HepG2 (cell line): ENCODE measurements at regions not wholly inside any gene's neighbourhood (a gene's known extent, or its start where the extent isn't known, plus 50 kb on each side); places are given as distances from the start of the nearest gene placed in this dataset.

Source experiments
- GFI1 ChIP-seq: sonication (generic); formaldehyde crosslinking; IDR thresholded peaks from 2 replicates; pipeline ENCODE4 v1.5.0; 2020; ENCODE audit warnings: missing genetic modification reagents, mild to moderate bottlenecking, borderline replicate concordance
- GMEB1 ChIP-seq: sonication (generic); formaldehyde crosslinking; IDR thresholded peaks from 2 replicates; pipeline ENCODE4 v1.5.1; 2020; ENCODE audit warnings: missing genetic modification reagents, mild to moderate bottlenecking, borderline replicate concordance
- JDP2 ChIP-seq: sonication (generic); formaldehyde crosslinking; IDR thresholded peaks from 2 replicates; pipeline ENCODE4 v1.8.1; 2022; ENCODE audit warnings: missing genetic modification reagents, borderline replicate concordance
- MZF1 ChIP-seq: sonication (generic); formaldehyde crosslinking; IDR thresholded peaks from 2 replicates; pipeline ENCODE4 v1.8.1; 2023; ENCODE audit warnings: mild to moderate bottlenecking, missing genetic modification reagents, borderline replicate concordance
- NRL ChIP-seq: sonication (generic); formaldehyde crosslinking; IDR thresholded peaks from 2 replicates; pipeline ENCODE4 v1.5.0; 2020; ENCODE audit warnings: missing genetic modification reagents, mild to moderate bottlenecking, moderate library complexity, borderline replicate concordance
- PITX1 ChIP-seq: sonication (generic); formaldehyde crosslinking; IDR thresholded peaks from 2 replicates; pipeline ENCODE4 v1.5.1; 2020; ENCODE audit warnings: mild to moderate bottlenecking, missing genetic modification reagents
- PRDM15 ChIP-seq: sonication (generic); formaldehyde crosslinking; IDR thresholded peaks from 2 replicates; pipeline ENCODE4 v1.4.0; 2020; ENCODE audit warnings: missing genetic modification reagents
- SP4 ChIP-seq: sonication (generic); formaldehyde crosslinking; IDR thresholded peaks from 2 replicates; pipeline ENCODE4 v1.8.1; 2023; ENCODE audit warnings: mild to moderate bottlenecking, missing genetic modification reagents
- ZKSCAN8 ChIP-seq: IDR thresholded peaks from 2 replicates; pipeline ENCODE4 v1.6.1; 2016; ENCODE audit warnings: borderline replicate concordance, missing genetic modification reagents, missing compliant biosample characterization
- ZNF160 ChIP-seq: sonication (generic); formaldehyde crosslinking; IDR thresholded peaks from 2 replicates; pipeline ENCODE4 v1.8.0; 2022; ENCODE audit warnings: mild to moderate bottlenecking, inconsistent platforms, missing genetic modification reagents
- ZNF557 ChIP-seq: sonication (generic); formaldehyde crosslinking; IDR thresholded peaks from 2 replicates; pipeline ENCODE4 v1.4.0; 2020; ENCODE audit warnings: missing genetic modification reagents
- ZNF589 ChIP-seq: sonication (generic); formaldehyde crosslinking; conservative IDR thresholded peaks from 2 replicates; pipeline ENCODE4 v1.8.0; 2022; ENCODE audit warnings: mild to moderate bottlenecking, moderate library complexity, missing genetic modification reagents
- TF ChIP-seq, protein P1 (sequence below): sonication (generic); formaldehyde crosslinking; IDR thresholded peaks from 2 replicates; pipeline ENCODE4 v1.8.0; 2022; ENCODE audit warnings: missing genetic modification reagents, mild to moderate bottlenecking, inconsistent platforms, borderline replicate concordance
- TF ChIP-seq, protein P2 (sequence below): sonication (generic); formaldehyde crosslinking; IDR thresholded peaks from 2 replicates; pipeline ENCODE4 v1.4.0; 2020; ENCODE audit warnings: missing genetic modification reagents
- TF ChIP-seq, protein P3 (sequence below): sonication (generic); IDR thresholded peaks from 2 replicates; pipeline ENCODE4 v1.6.1; 2016; ENCODE audit warnings: low read depth, borderline replicate concordance

DNA sequence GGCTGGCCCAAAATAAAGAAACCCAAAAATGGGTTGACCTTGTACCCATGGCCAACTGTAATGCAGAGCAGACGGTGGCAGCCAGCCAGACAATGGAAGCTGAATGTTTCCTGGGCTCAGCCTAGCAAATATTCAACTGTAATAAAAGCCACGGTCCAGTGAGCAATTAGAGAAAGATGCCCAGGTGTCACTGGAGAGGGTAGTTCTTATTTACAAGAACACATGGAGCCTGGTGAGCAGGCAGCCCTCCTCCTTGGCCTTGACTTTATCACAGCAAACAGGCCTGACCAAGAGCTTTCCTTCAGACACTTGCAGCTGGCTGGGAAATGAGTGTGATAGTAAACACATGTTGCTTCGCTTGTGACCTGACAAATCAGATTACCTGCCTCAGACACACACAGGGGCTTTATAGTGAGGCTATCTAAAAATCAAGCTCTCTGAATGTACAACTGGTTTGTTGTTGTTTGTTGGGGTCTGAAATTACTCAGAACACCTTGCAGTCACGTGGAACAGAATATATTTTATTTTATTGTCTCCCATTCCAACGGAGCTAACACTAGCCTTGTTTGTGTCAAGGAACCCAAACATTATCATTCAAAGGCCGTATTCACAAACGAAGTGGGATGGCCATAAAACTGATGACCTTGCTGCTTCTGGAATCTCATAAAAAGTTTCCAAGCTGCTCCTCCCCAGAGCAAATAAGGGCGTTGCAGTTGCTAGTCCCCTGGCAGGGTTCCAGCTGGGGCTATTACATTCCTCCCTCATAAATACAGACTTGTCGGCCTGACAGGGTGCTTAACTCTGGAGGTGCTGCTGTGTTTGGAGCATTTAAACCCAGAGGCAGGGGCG is 161.1 kb downstream of the BBOX1 start (continued):
- TF ChIP-seq GMEB1 (CRISPR knock-in tag) (no peak), PITX1 (CRISPR knock-in tag) (peak; percentile 71; the same call in 1 of the 2 replicates), GFI1 (CRISPR knock-in tag) (no peak; the same call in 1 of the 2 replicates), SP4 (CRISPR knock-in tag) (no peak), ZNF557 (CRISPR knock-in tag) (no peak), ZKSCAN8 (CRISPR knock-in tag) (no peak), NRL (CRISPR knock-in tag) (no peak), JDP2 (CRISPR knock-in tag) (no peak), ZNF589 (no peak), MZF1 (CRISPR knock-in tag) (no peak), ZNF160 (no peak), PRDM15 (CRISPR knock-in tag) (no peak)
- TF ChIP-seq, protein P1, sequence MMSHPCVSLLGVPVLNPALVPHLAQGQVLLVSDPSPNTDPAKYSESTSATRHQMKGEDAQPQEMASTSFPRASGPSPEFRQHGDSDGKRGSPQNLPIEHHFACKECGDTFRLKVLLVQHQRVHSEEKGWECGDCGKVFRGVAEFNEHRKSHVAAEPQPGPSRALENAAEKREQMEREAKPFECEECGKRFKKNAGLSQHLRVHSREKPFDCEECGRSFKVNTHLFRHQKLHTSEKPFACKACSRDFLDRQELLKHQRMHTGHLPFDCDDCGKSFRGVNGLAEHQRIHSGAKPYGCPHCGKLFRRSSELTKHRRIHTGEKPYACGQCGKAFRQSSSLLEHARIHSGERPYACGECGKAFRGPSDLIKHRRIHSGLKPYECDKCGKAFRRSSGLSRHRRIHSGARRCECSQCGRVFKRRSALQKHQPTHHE (CRISPR knock-in tag) = no peak
- TF ChIP-seq, protein P2, sequence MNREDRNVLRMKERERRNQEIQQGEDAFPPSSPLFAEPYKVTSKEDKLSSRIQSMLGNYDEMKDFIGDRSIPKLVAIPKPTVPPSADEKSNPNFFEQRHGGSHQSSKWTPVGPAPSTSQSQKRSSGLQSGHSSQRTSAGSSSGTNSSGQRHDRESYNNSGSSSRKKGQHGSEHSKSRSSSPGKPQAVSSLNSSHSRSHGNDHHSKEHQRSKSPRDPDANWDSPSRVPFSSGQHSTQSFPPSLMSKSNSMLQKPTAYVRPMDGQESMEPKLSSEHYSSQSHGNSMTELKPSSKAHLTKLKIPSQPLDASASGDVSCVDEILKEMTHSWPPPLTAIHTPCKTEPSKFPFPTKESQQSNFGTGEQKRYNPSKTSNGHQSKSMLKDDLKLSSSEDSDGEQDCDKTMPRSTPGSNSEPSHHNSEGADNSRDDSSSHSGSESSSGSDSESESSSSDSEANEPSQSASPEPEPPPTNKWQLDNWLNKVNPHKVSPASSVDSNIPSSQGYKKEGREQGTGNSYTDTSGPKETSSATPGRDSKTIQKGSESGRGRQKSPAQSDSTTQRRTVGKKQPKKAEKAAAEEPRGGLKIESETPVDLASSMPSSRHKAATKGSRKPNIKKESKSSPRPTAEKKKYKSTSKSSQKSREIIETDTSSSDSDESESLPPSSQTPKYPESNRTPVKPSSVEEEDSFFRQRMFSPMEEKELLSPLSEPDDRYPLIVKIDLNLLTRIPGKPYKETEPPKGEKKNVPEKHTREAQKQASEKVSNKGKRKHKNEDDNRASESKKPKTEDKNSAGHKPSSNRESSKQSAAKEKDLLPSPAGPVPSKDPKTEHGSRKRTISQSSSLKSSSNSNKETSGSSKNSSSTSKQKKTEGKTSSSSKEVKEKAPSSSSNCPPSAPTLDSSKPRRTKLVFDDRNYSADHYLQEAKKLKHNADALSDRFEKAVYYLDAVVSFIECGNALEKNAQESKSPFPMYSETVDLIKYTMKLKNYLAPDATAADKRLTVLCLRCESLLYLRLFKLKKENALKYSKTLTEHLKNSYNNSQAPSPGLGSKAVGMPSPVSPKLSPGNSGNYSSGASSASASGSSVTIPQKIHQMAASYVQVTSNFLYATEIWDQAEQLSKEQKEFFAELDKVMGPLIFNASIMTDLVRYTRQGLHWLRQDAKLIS = no peak
- TF ChIP-seq, protein P3, sequence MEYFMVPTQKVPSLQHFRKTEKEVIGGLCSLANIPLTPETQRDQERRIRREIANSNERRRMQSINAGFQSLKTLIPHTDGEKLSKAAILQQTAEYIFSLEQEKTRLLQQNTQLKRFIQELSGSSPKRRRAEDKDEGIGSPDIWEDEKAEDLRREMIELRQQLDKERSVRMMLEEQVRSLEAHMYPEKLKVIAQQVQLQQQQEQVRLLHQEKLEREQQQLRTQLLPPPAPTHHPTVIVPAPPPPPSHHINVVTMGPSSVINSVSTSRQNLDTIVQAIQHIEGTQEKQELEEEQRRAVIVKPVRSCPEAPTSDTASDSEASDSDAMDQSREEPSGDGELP = peak; percentile 12; the same call in 1 of the 2 replicates
